SK-N-SH treated with all-trans-retinoic acid at 6 μM for 48 hours (cell line): ENCODE measurements at regions not wholly inside any gene's neighbourhood (a gene's known extent, or its start where the extent isn't known, plus 50 kb on each side); places are given as distances from the start of the nearest gene placed in this dataset.

Experiments used
- SNAI2 ChIP-seq: fragments of 250-450 bp; sonication (Bioruptor Pico); IDR thresholded peaks from 2 replicates; pipeline ENCODE4 v1.5.0; 2020; ENCODE audit warnings: mild to moderate bottlenecking, moderate library complexity
- ZNF565 ChIP-seq: fragments of 450-650 bp; formaldehyde crosslinking; conservative IDR thresholded peaks from 2 replicates; pipeline ENCODE4 v1.5.0; 2020; ENCODE audit warnings: low read depth, mild to moderate bottlenecking, moderate library complexity

DNA sequence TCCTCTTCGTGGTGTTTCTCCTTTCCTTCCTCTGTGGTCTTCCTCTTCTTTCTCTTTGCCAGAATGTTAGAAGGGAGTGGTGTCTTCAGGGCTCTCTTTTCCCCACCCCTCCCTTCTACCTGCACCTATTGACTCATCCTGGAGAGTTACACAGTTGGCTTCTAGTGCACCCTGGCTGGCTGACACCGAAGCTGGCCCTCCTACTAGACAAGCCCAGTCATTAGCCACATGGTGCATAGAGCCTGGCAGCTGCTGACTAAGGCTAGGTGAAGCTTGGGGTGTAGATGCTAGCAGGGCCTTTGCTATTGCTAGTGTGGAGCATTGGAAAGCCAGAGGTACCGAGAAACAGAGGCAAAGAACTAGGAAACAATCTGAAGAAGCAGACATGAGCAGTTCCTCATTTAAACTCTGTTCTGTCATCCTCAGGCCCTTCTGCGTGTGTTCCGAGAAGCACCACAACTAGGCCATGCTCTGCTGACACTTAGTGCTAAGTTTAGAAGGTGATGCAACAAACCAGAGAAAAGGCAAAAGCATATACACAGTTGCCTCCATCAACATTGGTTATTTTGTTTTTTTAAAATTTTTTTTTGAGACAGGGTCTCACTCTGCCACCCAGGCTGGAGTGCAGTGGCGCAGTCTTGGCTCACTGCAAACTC lies 213.9 kb downstream of the BAMBI start:
- TF ChIP-seq SNAI2 (CRISPR knock-in tag) (no peak), ZNF565 (CRISPR knock-in tag) (no peak)
